Gastroesophageal sphincter (tissue), 3 donors: ENCODE measurements at regions not wholly inside any gene's neighbourhood (a gene's known extent, or its start where the extent isn't known, plus 50 kb on each side); places are given as distances from the start of the nearest gene placed in this dataset.

Experiments
- CTCF ChIP-seq, 4 experiments: fragments of 200-600 bp in 2 of 4; fragments of 450-650 bp in 2 of 4; sonication (generic) in 1 of 4; IDR thresholded peaks; one replicate each; pipeline ENCODE4 v1.5.1; 2017 to 2019; ENCODE audit warnings: antibody characterized with exemption in 4 of 4, mild to moderate bottlenecking in 2 of 4, moderate library complexity in 2 of 4
- EP300 ChIP-seq: sonication (generic); formaldehyde crosslinking; IDR thresholded peaks from one replicate; pipeline ENCODE4 v1.6.1; 2017; ENCODE audit warnings: antibody characterized with exemption, mild to moderate bottlenecking
- POLR2A ChIP-seq, 2 donors: fragments of 450-650 bp; IDR thresholded peaks; one replicate each; pipeline ENCODE4 v1.6.1; 2017; ENCODE audit warnings: antibody characterized with exemption in 2 of 2, mild to moderate bottlenecking in 2 of 2, moderate library complexity in 1 of 2
- POLR2AphosphoS5 ChIP-seq: sonication (generic); formaldehyde crosslinking; IDR thresholded peaks from one replicate; pipeline ENCODE4 v1.6.1; 2017; ENCODE audit warnings: antibody characterized with exemption

GRCh38 chr12:11477110-11477509 lies 81.7 kb upstream of the PRB2 start:
- TF ChIP-seq CTCF (IDR thresholded peaks at IDR 0.05) (no peak), EP300 (no peak), POLR2AphosphoS5 (no peak), POLR2A (IDR thresholded peaks at IDR 0.05) (no peak)
